GM12873 (cell line): ENCODE measurements at regions not wholly inside any gene's neighbourhood (a gene's known extent, or its start where the extent isn't known, plus 50 kb on each side); places are given as distances from the start of the nearest gene placed in this dataset.

Experiments used
- CTCF ChIP-seq: IDR thresholded peaks from 2 replicates; pipeline ENCODE4 v1.5.1; 2012; ENCODE audit warnings: low read depth, mild to moderate bottlenecking, moderate library complexity, low read length, control low read depth; ENCODE audit not compliant: insufficient read depth; ENCODE audit errors: missing control alignments

- no peak for TF ChIP-seq CTCF
Observed at GRCh38 chr21:17053321-17053720, 459.5 kb upstream of the CXADR start.

- no peak for TF ChIP-seq CTCF
Observed at GRCh38 chr21:17059936-17060335, 452.9 kb upstream of the CXADR start.

- no peak for TF ChIP-seq CTCF
Observed at GRCh38 chr21:17066006-17066405, 446.8 kb upstream of the CXADR start.

- no peak for TF ChIP-seq CTCF
Observed at GRCh38 chr21:17071093-17071492, 441.8 kb upstream of the CXADR start.

- no peak for TF ChIP-seq CTCF
Observed at GRCh38 chr21:17081193-17081592, 431.6 kb upstream of the CXADR start.

GRCh38 chr21:17082843-17083483, 429.9 kb upstream of the CXADR start:
- no peak for TF ChIP-seq CTCF

GRCh38 chr21:17085707-17086106, 427.1 kb upstream of the CXADR start:
- TF ChIP-seq CTCF: no peak
